GM21737 (cell line): ENCODE measurements at regions not wholly inside any gene's neighbourhood (a gene's known extent, or its start where the extent isn't known, plus 50 kb on each side); places are given as distances from the start of the nearest gene placed in this dataset.
"Not testable (repeated sequence)": the region's sequence is repeated elsewhere in the genome, so short reads cannot be mapped to it uniquely, and the experiment has no call there.

Experiments
- ATAC-seq: cut with Tn5 transposase; IDR thresholded peaks from one replicate; pipeline ENCODE4 v1.9.1; 2021; ENCODE audit warnings: mild to moderate bottlenecking, moderate library complexity; ENCODE audit not compliant: unreplicated experiment

GRCh38 chrX:40996886-40997530 is 88.2 kb upstream of the USP9X start:
- no peak for ATAC-seq

GRCh38 chrX:40998123-40998522 is 87.1 kb upstream of the USP9X start:
- ATAC-seq: no peak

- ATAC-seq: no peak
Measured at GRCh38 chrX:41001327-41001726, 83.9 kb upstream of the USP9X start.

- ATAC-seq: no peak
Measured at GRCh38 chrX:41002026-41002425, 83.2 kb upstream of the USP9X start.

DNA sequence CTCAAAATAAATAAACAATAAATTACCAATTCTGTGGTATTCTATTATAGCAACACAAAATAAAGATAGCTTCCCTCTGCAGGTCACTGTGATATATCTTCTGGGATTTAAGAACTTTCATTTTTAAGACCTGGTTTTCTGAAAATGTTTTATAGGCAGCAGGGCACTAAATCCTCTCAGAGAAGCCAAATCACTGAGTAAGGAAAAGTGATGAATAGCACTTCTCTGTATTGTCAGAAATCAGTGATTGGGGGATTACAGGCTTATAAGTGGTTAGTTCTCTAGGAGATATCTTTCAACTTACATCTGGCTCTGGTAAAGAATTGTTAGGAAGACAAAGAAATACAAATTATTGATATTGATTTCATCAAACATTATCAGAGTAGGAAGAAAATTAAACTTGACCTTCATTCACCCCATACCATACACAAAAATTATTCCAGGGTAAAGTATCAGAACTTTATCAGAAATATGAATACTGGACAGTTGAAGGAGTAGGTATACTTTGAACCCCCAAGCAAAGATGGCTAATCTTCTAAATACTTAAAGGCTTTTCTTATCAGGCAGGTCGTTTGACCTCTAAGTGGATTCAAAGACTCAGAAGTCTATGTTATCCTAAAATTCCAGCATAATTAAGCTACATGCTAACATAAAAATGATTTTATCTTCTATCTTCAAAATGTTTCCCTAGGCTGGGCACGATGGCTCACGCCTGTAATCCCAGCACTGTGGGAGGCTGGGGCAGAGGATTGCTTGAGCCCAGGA is 81.6 kb upstream of the USP9X start:
- no peak for ATAC-seq

DNA sequence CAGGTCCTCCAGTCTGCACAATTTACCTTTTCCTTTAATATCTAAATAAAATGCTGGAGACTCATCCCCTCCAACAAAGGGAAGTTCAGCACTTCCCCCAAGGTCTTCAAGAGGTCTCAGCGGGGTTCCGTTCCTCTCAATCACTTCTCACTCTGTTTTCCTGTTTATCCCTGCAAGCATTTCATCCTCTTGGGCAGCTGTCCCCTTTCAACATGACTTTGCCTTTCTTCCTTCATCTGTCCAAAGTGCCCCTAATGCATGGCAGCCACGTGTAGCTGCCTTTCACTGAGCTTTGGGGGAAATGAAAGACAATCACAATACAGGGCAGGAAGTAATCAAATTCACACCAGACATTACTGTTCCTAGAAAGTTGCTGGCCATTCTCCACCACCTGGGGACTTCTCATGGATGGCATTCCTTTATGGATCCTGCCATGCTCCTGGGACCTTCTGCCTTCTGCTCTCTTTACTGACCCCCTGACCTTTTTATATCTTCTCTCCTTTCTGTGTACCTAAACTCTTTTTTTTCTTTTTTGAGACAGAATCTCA is 79.7 kb upstream of the USP9X start:
- ATAC-seq: no peak

- no peak for ATAC-seq
Measured at GRCh38 chrX:41009850-41010846, 75.1 kb upstream of the USP9X start.

DNA sequence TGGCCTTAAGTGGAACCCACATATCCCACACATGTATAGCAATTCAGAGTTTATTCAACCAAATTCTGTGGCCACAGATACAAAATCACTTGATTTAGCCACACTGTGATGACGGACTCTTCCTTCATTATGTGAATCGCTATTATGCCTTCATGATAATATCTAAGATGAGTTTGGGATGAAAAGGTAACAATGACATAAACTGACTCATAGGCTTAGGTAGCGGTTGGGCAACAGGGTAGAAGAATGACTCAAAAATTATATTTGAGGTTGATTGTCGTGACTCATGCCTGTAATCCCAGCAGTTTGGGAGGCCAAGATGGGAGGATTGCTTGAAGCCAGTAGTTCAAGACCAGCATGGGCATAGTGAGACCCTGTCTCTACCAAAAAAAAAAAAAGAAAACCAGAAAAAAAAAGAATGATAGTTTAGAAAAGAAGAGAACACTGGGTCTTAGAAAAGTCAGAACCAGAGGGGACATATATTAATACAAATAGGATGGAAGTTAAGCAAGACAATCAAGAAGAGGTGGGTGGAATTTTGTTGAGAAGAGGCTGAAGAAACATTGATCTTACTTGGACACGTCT is 70.4 kb upstream of the USP9X start:
- no peak for ATAC-seq

GRCh38 chrX:41017785-41018184 is 67.5 kb upstream of the USP9X start:
- not testable (repeated sequence) for ATAC-seq

- ATAC-seq: not testable (repeated sequence)
Measured at GRCh38 chrX:41018391-41019040, 66.7 kb upstream of the USP9X start.

DNA sequence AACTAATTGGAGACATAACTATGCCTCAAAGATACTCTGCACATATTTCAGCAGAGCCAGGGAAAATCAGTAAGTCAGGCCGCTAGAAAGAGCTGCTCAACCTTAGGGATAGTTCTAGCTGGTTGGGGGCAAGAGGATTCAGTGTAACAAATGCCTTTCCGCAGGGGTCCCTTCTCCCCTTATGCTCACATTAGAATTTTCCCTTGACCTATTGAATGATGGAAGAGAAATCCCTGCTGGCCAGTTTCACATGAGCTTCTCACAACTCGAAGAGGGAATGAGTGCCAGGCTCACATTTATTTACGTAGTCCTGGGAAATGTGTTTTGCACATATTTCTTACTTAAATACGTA is 66.2 kb upstream of the USP9X start:
- ATAC-seq: no peak

DNA sequence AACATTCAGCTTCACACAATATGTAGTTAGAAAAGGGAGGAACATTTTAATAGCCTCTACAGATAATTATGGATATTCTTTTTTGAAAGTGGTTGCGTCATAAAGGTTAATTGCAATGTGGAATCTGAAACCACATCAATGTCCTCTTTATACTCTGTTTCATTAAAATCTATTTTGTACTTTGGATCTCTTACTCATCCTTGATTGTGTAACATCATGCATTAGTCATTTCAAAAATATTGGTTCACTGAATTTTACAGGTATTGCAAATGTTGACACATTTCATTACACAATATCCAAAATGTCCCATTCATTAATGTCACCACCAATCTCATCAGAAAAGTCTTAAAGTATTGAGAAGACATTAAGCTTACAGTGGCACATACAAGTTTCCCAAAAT is 62.7 kb upstream of the USP9X start:
- no peak for ATAC-seq

GRCh38 chrX:41023098-41023497 is 62.1 kb upstream of the USP9X start:
- no peak for ATAC-seq

GRCh38 chrX:41024335-41024734 is 60.9 kb upstream of the USP9X start:
- not testable (repeated sequence) for ATAC-seq

DNA sequence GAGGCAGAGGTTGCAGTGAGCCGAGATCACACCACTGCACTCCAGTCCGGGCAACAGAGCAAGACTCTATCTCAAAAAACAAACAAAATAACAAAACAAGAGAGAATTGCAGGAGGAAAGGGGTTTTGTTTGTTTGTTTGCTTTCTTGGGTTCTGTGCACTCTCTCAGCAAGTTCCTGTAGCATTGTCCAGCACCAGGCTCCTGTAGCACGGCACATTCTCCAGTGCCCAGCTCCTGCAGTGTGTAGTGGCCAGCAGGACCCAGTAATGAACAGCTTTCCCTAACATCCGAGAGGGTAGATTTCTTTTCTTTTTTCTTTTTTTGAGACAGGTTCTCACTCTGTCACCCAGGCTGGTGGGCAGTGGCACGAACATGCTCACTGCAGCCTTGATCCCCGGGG is 60.5 kb upstream of the USP9X start:
- no peak for ATAC-seq

GRCh38 chrX:41025926-41026701 is 59.1 kb upstream of the USP9X start:
- ATAC-seq: no peak

- no peak for ATAC-seq
Measured at GRCh38 chrX:41026702-41027078, 58.6 kb upstream of the USP9X start.

DNA sequence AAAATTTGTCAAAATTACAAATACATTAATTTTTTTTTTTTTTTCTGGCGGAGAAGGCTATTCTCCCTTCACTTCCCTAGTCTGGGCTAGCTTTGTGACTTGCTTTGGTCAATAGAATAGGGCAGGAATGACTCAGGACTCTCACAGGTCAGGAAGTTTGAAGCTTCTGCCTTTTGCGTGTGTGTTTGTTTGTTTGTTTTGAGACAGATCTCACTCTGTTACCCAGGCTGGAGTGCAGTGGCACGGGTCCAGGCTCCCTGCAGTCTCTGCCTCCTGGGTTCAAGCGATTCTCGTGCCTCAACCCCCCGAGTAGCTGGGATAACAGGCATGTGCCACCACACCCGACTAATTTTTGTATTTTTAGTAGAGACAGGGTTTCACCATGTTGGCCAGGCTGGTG is 55.9 kb upstream of the USP9X start:
- ATAC-seq: no peak

DNA sequence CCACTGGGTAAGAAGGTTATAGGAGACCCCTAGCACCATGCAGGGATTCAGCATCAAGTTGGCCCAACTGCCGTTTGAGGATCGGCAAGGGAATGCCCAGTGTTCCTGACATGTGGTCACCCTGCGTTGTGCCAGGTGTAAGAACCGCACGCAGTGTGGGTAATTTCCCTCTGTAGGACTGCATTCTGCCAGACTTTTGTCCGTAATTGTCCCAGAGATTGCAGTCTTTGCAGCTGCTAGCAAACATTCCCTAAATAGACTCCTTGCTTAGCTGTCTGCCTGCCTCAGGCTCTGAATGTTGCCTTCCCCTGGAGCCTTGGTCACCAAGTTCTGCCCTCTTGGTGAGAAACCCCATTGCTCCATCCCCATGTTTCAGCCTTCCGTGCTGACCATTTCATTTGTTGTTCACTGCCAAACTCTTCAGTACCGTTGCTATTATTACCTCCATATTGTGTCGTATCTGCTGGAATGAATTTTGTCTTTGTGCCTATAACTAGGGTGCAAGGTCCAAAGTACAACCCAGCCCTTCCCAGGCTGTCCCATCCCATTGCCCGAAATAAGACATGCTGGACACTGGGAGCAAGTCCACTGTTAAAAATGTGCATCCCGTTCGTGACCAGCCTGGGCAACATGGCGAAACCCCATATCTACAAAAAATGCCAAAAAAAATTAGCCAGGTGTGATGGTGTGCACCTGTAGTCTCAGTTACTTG is 53.8 kb upstream of the USP9X start:
- no peak for ATAC-seq
